ENCODE measurements at regions not wholly inside any gene's neighbourhood (a gene's known extent, or its start where the extent isn't known, plus 50 kb on each side); places are given as distances from the start of the nearest gene placed in this dataset.

- no peaks in the 10 kb centered on the region for H3K36me3 ChIP-seq (ENCODE audit: insufficient read depth, low read length)
- no peaks in the 10 kb centered on the region for H3K4me1 ChIP-seq (ENCODE audit: insufficient read depth, low read length, severe bottlenecking)
- no peaks in the 10 kb centered on the region for H3K9me2 ChIP-seq (ENCODE audit: low read depth, low read length)
- H3K27ac ChIP-seq (ENCODE audit: low read depth, low read length, poor library complexity, severe bottlenecking), result no peak overlapping the region
- H3K9me3 ChIP-seq (ENCODE audit: low read length), result no peaks in the 10 kb centered on the region
- H3K9ac ChIP-seq (ENCODE audit: low read length), result no peak overlapping the region
- no peak overlapping the region for H3K4me2 ChIP-seq (ENCODE audit: low read length)
- no peaks in the 10 kb centered on the region for H3F3A ChIP-seq (ENCODE audit: insufficient read depth, low read length)
- H4K20me1 ChIP-seq (ENCODE audit: insufficient read depth, low read length), result no peaks in the 10 kb centered on the region
- H2AFZ ChIP-seq (ENCODE audit: low read length), result no peak overlapping the region
- H3K27me3 ChIP-seq (ENCODE audit: insufficient read depth, low read length), result no peaks in the 10 kb centered on the region
- no peak overlapping the region for H3K4me3 ChIP-seq (ENCODE audit: low read depth, low read length, poor library complexity, severe bottlenecking)
- no peaks in the 10 kb centered on the region for H3K79me2 ChIP-seq (ENCODE audit: insufficient read depth, low read length)
- TF ChIP-seq EZH2 (IDR thresholded peaks at IDR 0.05; ENCODE audit: borderline replicate concordance, low read length) (no peak), CTCF (IDR thresholded peaks at IDR 0.05; ENCODE audit: low read length) (no peak)
Observed at GRCh38 chr5:130243641-130244040, 339.4 kb downstream of the CHSY3 start.

GRCh38 chr5:130237721-130238120 lies 333.5 kb downstream of the CHSY3 start:
- Histone ChIP-seq H3K4me2 (ENCODE audit: low read length) (no peak overlapping the region), H3K9me3 (ENCODE audit: low read length) (no peaks in the 10 kb centered on the region), H3K4me3 (ENCODE audit: low read depth, low read length, poor library complexity, severe bottlenecking) (no peak overlapping the region), H3K36me3 (ENCODE audit: insufficient read depth, low read length) (no peaks in the 10 kb centered on the region), H2AFZ (ENCODE audit: low read length) (no peak overlapping the region), H3K27ac (ENCODE audit: low read depth, low read length, poor library complexity, severe bottlenecking) (no peak overlapping the region), H3K9me2 (ENCODE audit: low read depth, low read length) (no peaks in the 10 kb centered on the region), H3K79me2 (ENCODE audit: insufficient read depth, low read length) (no peaks in the 10 kb centered on the region), H3K27me3 (ENCODE audit: insufficient read depth, low read length) (no peaks in the 10 kb centered on the region), H3F3A (ENCODE audit: insufficient read depth, low read length) (no peaks in the 10 kb centered on the region), H4K20me1 (ENCODE audit: insufficient read depth, low read length) (no peaks in the 10 kb centered on the region), H3K9ac (ENCODE audit: low read length) (no peak overlapping the region), H3K4me1 (ENCODE audit: insufficient read depth, low read length, severe bottlenecking) (no peaks in the 10 kb centered on the region)
- TF ChIP-seq CTCF (IDR thresholded peaks at IDR 0.05; ENCODE audit: low read length) (no peak), EZH2 (IDR thresholded peaks at IDR 0.05; ENCODE audit: borderline replicate concordance, low read length) (no peak)
